RWPE1 (cell line): ENCODE measurements at regions not wholly inside any gene's neighbourhood (a gene's known extent, or its start where the extent isn't known, plus 50 kb on each side); places are given as distances from the start of the nearest gene placed in this dataset.

Experiments
- CTCF ChIA-PET: fragments of 350-600 bp; sonication (Branson Sonifier 250); formaldehyde crosslinking; extraction: SDS; loops from one replicate; lab custom pipeline; 2021; lab: Yijun Ruan, JAX
- POLR2A ChIA-PET: fragments of 400-600 bp; formaldehyde crosslinking; extraction: SDS; loops from one replicate; lab custom pipeline; 2020; ENCODE audit warnings: antibody characterized with exemption; ENCODE audit not compliant: low non-redundant PET; lab: Yijun Ruan, JAX
- DNase-seq: peaks from one replicate; pipeline ENCODE4 v3.0.0; 2012; ENCODE audit warnings: low spot score
- H3K27ac ChIP-seq: fragments of 450-650 bp; 2 replicates; pipeline ENCODE4 v1.5.1; 2017
- CTCF ChIP-seq: fragments of 450-650 bp; conservative IDR thresholded peaks from 2 replicates; pipeline ENCODE4 v1.5.1; 2017; ENCODE audit warnings: low read depth, mild to moderate bottlenecking

- ChIA-PET POLR2A (no interaction called here), CTCF (no interaction called here)
- peak; percentile 36 for DNase-seq
- no peak for TF ChIP-seq CTCF
- no peak overlapping the region for H3K27ac ChIP-seq
Measured at GRCh38 chr9:19689328-19690101, 99.3 kb downstream of the SLC24A2 start.

GRCh38 chr9:19683715-19684114 lies 105.1 kb downstream of the SLC24A2 start:
- CTCF ChIA-PET: no interaction called here
- no peak overlapping the region for H3K27ac ChIP-seq
- POLR2A ChIA-PET: no interaction called here
- DNase-seq: no peak
- no peak for TF ChIP-seq CTCF

- H3K27ac ChIP-seq: no peak overlapping the region
- CTCF ChIA-PET: no interaction called here
Measured at GRCh38 chr9:19682397-19682796, 106.4 kb downstream of the SLC24A2 start.

GRCh38 chr9:19681846-19682245 lies 107.0 kb downstream of the SLC24A2 start:
- POLR2A ChIA-PET: no interaction called here
- TF ChIP-seq CTCF: no peak
- DNase-seq: no peak
- H3K27ac ChIP-seq: no peak overlapping the region
- CTCF ChIA-PET: no interaction called here

More at GRCh38 chr9:19682397-19682796, 106.4 kb downstream of the SLC24A2 start:
- TF ChIP-seq CTCF: no peak
- POLR2A ChIA-PET: no interaction called here
- no peak for DNase-seq

- DNase-seq: no peak
- no peak overlapping the region for H3K27ac ChIP-seq
- no peak for TF ChIP-seq CTCF
- ChIA-PET POLR2A (no interaction called here), CTCF (no interaction called here)
Measured at GRCh38 chr9:19677924-19678323, 110.9 kb downstream of the SLC24A2 start.

- CTCF ChIA-PET: no interaction called here
- POLR2A ChIA-PET: no interaction called here
- no peak for TF ChIP-seq CTCF
Measured at GRCh38 chr9:19675492-19675891, 113.3 kb downstream of the SLC24A2 start.

More at GRCh38 chr9:19675492-19675891, 113.3 kb downstream of the SLC24A2 start:
- H3K27ac ChIP-seq: no peak overlapping the region
- DNase-seq: no peak
